DMS114 treated with DMSO at 0.1 percent for 48 hours (cell line): ENCODE measurements at regions not wholly inside any gene's neighbourhood (a gene's known extent, or its start where the extent isn't known, plus 50 kb on each side); places are given as distances from the start of the nearest gene placed in this dataset.

ENCODE experiments used
- DNase-seq: peaks from one replicate; lab custom pipeline; 2025; ENCODE audit not compliant: unreplicated experiment; lab: John Stamatoyannopoulos, UW

DNA sequence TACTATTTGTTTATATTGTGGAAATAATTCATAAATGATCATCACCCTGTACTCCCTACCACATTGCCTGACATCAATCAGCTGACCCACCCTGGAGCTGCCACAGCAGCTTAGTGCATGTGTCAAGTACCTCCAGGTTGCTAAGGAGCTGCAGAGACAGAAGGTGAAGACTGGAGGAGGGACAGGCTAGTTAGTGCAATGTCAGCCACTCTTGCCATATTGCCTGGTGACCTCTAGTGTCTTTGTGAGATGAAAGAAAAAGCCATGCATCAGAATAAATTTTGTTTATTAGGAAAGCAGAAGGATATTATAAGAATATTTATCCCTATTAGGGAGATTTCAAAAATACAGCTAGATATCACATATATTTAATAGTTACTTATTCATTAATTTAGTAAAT, 243.9 kb upstream of the FAT4 start:
- no peak for DNase-seq

DNA sequence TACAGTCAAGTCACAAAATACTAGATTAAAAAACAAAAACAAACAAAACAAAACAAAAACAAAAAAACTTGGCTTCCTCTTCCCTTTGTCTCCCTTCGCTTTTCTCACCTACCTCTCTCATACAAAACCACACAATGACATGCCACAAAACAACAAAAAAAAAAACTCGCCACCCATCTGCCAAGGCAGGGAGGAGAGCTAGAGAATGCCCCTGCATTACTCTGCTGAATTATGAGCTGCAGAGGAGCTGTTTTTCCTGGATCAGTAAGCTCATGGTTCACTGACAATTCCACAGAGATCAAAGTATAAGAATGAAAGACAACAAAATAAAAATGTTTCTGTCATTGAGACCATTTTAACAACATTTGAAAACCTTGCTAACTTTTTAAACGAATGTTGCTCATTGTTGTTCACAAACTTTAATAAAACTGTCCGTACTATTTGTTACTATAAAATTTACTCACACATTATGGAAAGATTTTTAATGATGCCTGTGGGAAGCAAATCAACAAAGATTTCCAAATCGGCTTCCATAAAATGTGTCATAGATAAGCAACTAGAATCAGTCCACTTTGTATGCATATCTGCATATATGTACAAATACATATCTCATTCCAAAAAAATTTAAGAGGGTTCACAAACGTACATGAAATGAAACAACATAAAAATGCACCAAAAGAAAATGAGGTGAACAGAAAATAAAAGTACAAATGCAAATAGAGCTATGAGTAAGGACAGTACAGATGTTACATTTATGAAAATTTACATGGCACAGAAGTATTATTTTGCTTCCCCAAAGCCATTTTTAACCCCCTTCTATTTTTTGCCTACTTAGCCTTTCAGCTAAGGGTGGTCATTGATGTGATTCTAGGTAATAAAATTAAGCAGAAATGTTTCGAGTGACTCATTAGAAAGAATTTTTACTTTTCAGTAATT, 252.4 kb upstream of the FAT4 start:
- DNase-seq: no peak

DNA sequence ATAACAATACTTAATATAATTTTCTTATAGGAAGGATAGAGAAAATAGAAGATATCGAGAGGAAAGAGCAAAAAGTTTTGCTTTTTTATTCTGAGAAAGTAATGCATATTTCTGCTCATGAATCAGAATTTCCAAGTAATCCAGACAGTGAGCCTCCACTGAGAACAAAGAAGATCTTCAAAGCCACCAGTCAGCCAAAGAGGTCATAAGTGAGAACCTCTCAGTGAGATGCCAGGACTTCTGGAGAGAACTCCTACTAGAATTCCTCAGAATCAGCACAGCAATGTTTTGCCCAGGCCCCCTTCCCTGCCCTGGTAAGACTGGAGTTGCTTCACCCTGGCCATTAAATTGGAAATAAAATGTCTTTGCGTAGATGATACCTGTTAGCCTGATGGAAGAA, 254.4 kb upstream of the FAT4 start:
- DNase-seq: no peak

DNA sequence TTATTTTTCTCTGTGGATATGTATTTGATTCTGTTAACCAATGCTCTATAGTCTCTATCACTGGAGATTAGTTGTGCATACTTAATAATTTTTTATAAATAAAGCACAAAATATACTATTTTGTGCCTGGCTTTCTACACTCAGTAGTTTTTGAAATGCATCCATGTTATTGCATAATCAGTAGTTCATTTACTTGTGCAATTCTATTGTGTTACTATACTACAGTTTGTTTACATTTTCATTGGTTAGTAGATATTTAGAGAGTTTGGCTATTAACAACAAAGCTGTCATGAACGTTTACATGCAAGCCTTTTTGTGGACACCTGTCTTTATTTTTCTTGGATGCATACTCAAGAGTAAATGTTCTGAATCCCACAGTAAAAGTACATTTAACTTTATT, 265.0 kb upstream of the FAT4 start:
- DNase-seq: no peak

DNA sequence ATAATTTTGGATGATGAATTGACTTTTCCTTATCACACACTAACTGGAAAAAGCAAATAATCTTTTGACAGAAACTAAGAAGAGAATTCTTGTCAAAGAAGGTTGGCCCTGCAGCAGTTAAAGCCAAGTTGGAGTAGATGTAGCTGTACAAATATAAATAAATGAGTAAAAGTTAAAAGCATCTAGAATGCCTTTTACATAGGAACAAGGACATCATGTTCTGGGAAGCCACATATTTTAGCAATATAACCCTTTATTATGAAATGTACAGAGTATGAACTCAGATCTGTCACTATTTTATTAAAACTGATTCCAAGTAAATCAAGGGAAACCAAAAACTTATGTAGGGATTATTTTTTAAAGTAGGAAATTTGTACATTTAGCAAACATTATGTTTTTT, 269.4 kb upstream of the FAT4 start:
- no peak for DNase-seq

DNA sequence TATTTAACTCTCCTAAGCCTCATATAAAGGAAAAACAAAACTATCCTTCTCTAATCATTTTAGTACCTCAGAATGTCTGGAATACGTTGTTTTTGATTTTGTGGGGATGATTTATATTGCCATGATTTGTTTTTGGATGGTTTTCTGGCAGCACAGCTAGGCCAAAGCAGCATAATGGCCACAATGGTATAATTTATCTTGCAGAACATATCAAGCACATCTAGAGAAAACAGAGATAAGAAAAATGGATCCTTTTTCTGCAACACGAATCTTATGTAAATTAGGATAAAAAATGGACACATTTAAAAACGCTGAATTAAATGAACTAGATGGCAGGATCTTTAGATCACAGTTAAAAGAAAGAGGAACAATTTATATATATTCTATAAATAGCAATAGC, 269.9 kb upstream of the FAT4 start:
- DNase-seq: no peak

DNA sequence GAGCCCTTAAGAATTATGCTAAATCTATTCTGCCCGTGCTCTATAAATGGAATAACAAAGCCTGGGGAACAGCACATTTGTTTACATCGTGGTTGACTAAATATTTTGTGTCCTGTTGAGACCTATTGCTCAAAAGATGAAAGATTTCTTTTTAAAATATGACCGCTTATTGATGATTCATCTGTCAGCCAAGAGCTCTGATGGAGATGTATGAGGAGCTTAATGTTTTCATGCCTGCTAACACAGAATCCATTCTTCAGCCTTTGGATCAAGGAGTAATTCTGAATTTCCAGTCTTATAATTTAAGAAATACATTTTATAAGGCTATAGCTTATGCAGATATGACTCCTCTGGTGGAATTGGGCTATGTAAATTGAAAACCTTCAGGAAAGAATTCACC, 271.3 kb upstream of the FAT4 start:
- DNase-seq: no peak

DNA sequence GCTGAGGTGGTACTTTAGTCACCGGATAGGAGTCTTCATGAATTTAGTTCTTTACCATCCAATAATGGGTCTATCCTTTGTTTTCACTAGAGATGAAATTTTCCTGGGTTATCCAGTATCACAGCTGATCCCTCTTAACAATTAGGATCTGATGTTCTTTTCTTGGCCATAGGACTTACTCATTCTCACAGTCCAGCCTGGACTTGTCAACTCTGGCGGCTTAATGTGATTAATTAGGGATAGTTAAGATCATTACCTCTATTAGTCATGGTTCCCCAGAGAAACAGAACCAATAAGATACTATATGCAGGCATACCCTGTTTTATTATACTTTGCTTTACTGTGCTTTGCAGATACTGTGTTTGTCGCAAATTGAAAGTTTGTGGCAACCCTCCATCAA, 272.7 kb upstream of the FAT4 start:
- no peak for DNase-seq

DNA sequence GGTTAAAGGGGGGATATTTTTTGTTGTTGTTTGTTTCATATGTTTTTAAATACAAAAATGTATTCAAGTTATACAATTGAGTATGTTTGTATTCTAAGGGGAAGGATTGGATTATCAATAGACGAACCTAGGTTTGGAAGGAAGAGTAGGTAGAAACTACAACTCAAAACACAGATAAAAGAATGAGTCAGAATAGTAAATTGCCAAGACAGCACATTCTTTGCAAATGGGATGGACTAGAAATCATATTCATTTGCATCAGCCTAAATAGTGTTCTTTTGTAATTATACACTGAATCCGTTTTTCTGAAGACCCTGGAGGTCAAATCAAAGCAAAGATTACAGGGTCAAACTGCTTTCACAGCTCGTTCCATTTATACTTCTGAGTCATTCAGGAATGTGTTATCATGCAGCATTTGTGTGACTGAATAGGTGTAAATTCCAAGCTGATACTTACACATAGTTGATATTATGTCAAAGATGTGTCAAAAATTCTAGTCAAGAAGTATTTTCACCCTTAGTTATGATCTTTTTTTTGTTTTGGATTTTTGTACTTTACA, 273.3 kb upstream of the FAT4 start:
- DNase-seq: no peak

DNA sequence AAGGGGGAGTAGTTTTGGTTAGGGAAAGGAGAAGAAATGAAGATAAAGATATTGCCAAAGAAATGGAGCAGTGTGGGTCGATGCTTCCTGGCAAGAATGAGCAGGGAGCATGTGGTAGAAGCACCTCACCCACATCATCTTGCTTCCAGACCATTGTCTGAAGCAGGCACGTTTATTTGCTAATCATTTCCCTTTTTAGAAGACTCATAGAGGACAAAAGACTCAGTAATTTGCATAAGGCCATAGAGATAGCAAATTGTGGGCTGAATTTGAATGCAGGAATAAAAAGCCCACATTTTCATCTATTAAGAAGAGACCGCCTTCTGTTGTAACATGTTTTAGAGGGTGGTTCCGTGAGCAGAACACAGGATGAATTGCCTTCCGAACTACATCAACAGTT, 275.2 kb upstream of the FAT4 start:
- DNase-seq: no peak

DNA sequence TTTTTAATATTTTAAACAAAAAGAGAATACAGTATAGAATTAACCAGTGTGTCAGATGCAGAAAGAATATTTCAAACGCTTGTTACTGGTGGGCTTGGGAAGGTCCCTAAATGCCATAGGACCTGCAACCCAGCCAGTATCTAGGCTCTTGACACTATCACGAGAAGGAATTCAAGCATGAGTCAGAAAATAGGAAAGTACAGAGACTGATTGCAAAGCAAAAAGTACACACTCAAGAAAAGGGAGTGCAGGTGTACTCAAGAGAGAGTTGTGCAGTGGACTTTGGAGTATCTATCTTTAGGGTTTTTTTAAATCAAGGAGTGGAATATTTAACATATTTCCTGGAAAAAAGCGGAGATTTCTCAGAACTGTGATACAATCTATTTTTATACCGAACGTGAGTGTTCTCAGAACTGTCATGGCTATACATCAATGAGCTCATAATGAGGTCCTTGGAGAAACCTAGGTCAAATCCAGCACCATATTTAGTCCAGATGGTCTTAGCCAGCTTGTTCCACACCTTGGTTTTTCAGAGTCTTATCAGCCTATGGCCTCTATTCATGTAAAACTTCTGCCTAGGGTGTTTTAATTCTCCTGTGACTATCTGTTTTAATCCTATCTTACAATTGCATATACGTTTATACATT, 291.8 kb upstream of the FAT4 start:
- DNase-seq: no peak

DNA sequence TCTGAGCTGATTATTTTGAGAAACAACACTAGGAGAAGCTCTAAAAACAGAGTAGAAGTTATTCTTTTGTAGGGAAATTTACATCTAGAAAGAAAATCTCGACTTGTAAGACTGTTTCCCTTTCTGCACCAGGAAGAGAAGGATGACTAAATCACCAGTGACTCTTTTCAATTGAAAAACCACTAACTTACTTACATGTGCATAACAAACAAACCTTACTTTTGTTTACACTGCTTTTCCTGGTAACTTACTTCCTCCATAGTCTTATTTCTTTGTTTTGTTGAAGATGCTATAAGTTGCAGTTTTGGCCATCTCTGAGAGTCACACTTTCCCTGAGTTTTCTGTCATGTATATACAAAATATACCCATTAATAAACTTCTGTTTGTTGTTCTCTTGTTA, 293.6 kb upstream of the FAT4 start:
- no peak for DNase-seq

DNA sequence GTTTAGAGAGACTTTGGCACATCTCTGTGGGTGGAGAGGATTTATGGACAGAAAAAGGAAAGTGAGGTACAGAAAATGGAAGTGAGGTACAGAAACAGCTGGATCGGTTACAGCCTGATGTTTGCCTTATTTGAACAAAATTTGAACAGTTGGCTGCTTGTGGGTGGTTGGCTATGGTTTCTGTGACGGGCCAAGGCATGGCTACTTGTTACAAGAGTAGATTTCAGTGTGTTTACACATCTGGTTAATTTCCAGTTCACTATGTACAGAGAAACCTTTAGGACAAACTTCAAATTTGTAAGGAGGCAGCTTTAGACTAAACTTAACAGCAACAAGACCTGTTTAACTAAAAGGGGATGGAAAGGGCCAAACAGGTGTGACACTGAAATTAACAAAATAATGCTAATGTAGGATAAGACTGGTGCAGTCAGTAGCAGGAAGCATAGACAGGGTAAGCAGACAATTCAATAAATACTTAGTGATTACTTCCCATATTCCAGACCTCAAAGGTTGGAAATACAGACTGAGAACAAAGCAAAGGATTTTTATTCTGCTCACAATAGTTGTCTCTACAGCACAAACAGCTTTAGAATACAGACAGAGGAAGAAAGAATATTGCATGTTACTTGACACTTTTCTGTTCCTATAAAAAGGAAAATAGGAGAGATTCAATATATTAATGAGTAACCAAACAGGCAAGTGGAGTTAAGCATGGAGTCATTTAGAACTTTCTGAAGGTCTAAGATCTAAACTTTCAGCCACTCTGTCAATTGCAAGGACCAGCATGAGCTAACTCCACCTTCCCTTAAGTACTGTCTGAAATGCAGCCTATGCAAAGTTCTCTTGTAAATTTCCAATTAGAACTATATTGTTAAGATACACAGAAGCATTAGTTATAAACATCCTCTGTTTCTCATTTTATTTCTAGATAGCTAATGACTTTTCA, 294.4 kb upstream of the FAT4 start:
- DNase-seq: no peak

DNA sequence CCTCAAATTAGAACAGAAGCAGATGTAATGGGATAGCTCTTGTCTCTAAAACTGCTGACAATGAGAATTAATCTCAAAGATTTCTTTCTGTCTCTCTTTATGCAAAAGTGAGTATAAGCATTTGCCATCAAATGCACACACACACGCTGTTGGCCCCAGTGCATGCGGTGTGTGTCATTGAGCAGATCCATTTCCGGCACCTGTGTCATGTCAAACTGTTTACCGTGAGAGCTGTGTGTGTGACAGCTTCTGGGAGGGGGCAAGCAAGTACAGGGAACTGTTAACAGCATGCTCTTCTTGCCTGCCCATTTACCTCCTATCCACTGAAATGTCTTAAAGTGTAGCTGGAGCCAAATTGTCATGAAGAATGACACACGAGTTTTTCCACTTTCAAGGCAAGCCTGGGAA, 297.9 kb upstream of the FAT4 start:
- no peak for DNase-seq

DNA sequence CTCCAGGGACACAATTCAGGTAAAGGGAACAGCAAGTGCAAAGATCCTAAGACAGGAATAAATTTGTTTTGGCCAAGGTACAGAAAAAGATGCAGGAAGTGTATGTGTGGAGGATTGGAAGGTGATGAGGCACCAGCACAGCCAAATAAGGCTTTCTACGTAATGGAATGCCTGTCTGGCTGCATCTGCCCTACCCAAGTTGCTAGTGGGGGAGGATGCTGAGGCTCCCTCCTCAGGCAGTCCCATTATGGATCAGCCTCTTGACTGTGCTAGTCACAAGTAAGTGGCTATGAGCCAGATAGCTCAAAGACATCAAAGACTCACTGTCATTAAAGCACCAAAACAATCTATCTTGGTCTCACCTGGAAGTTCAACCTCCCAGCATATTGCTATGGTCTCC, 300.9 kb upstream of the FAT4 start:
- no peak for DNase-seq

DNA sequence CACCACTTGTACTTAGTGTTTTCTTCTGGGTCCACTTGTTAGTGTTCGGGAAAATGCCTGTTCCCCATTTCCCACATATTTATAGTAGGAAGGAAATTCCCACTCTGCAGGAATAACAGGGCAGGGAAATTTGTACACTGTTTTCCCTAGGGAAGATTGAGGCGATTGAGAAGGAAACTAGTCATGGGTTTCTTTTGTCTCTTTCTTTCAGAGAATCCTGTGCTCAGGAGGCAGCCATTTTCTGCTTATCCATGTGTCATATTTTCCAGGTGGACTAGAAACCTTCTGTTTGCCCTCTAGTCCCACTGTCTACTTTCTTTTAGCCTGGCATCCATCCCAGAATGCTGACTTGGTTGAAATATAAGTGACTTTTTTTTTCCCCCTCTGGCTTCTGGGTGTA, 299.1 kb upstream of the ANKRD50 start:
- no peak for DNase-seq

DNA sequence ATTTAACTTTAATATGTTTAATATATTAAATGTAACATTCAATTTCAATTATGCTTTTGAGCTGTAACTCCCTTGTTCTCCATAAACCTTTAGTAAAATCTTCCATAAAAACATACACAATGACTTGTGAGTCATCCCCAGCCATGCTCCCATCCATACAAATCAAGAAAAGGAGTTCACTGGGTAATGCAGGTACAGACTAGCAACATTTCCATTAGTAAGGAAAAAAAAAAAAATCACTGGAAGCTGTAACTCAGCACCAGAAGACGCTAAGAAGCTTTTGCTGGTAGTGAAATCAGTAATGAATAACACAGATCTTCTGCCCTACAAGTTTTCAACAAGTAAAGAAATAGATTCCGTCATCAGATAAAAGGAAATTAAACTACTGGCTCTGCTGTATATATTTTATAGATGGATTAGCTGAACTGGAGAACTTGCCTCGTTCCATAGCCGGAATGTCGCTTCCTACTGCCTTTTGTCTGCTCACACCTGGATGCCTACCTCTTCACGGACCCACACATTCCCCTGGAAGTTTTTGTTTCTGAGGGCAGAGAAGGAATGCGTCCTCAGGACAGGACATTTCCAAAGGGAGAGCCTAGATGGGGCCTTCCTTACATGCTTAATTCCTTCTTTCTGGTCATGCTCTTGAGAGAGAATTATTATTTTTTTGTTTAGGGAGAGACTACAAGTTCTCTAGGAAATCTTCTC, 298.4 kb upstream of the ANKRD50 start:
- no peak for DNase-seq

DNA sequence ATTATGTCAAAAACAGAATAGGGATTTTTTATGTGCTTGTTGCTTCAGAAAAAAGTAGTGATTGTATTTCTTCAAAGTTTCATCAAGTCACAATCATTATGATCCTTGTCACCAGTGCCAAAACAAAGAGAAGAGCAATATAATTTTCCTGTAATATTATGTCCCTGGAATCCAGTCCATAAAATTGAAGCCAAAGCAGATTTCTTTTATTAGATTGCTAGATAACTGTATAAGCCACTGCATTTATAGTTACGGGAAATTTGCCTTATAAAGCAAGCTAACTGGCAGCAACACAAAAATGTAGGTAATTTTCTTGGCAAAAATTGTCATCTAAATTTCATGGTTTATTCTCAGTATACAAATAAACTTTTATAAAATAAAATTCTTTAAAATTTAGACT, 296.1 kb upstream of the ANKRD50 start:
- no peak for DNase-seq

DNA sequence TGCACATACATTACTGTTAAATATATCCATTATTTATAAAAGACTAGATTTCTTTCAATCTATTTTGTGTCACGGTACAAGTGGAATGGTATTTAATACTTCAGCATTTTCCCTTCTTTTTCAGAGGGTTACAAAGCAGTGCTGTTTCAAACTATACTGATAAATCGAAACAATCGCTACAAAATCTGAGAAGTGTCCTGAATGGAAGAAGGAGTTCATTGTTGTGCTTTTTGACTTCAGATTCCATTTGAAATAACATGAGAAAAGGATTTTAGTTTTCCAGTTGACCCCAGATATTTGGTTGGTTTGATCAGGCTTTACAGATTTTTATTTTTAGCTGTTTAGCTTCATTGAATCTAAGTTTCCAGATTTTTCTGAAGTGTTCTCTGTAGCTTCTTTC, 292.1 kb upstream of the ANKRD50 start:
- DNase-seq: no peak

DNA sequence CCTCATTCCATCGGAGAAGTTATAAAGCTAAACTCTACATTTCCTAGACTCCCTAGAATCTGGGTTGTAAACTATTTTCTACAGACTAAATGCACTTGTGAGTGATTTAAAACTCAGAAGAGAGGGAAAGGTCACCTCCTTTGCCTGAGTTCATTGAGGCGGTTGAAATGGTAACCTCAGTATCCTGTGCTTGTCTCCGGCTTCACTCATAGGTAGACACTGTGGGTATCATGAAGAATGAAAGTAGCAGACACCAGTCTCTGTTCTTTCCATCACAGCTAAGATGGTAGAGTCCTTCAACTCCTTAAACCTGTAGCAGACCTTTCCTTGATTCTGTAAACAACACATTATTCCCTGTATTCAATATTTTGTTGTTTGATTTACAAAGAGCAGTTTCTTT, 291.3 kb upstream of the ANKRD50 start:
- no peak for DNase-seq

DNA sequence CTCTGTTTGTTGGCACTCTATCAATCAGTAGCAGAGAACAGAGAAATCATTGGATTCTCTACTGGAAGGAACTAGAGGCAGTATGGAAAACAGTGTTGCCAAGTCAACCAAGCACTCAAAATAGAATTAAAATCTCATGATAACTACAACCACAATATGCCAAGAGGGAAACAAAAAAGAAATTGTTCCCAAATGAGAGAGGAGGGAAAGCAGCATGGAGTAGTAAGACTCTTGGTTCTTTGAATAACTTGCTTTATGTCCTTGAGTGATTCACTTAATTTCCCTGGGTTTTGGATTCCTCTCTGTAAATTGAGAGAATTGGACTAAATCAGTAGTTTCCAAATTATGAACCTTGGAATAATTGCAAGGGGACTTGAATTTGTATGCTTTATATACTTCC, 285.5 kb upstream of the ANKRD50 start:
- no peak for DNase-seq
